KMS-11 (cell line): ENCODE measurements at regions not wholly inside any gene's neighbourhood (a gene's known extent, or its start where the extent isn't known, plus 50 kb on each side); places are given as distances from the start of the nearest gene placed in this dataset.

Source experiments
- H2AFZ ChIP-seq: fragments of 200-600 bp; sonication (generic); 2 replicates; pipeline ENCODE4 v1.6.1; 2016; ENCODE audit warnings: antibody characterized with exemption, mixed run types, low read depth
- H3K27ac ChIP-seq: fragments of 200-600 bp; sonication (generic); 2 replicates; pipeline ENCODE4 v1.6.1; 2016; ENCODE audit warnings: mild to moderate bottlenecking, mixed run types
- H3K27me3 ChIP-seq: fragments of 200-600 bp; sonication (generic); 2 replicates; pipeline ENCODE4 v1.6.1; 2017; ENCODE audit warnings: mild to moderate bottlenecking, low read depth, mixed run types, moderate library complexity; ENCODE audit not compliant: insufficient read depth
- H3K36me3 ChIP-seq: fragments of 200-600 bp; sonication (generic); 2 replicates; pipeline ENCODE4 v1.6.1; 2017; ENCODE audit warnings: mild to moderate bottlenecking, mixed run types; ENCODE audit not compliant: insufficient read depth
- H3K4me1 ChIP-seq: fragments of 200-600 bp; sonication (generic); 2 replicates; pipeline ENCODE4 v1.6.1; 2016; ENCODE audit warnings: mild to moderate bottlenecking, low read depth, mixed run types; ENCODE audit not compliant: poor library complexity, severe bottlenecking
- H3K4me2 ChIP-seq: fragments of 200-600 bp; sonication (generic); 2 replicates; pipeline ENCODE4 v1.7.0; 2016; ENCODE audit warnings: mild to moderate bottlenecking, mixed run types
- H3K4me3 ChIP-seq: fragments of 200-600 bp; sonication (generic); IDR thresholded peaks from 2 replicates; pipeline ENCODE4 v1.6.1; 2017; ENCODE audit warnings: low read depth, low read length, mixed read lengths; ENCODE audit not compliant: insufficient read depth
- H3K79me2 ChIP-seq: fragments of 200-600 bp; sonication (generic); 2 replicates; pipeline ENCODE4 v1.6.1; 2016; ENCODE audit warnings: low read depth, mixed run types; ENCODE audit not compliant: insufficient read depth
- H3K9ac ChIP-seq: fragments of 200-600 bp; sonication (generic); 2 replicates; pipeline ENCODE4 v1.6.1; 2016; ENCODE audit warnings: mild to moderate bottlenecking, mixed run types
- H4K20me1 ChIP-seq: fragments of 200-600 bp; sonication (generic); 2 replicates; pipeline ENCODE4 v1.6.1; 2016; ENCODE audit warnings: mild to moderate bottlenecking, mixed run types; ENCODE audit not compliant: insufficient read depth
- TF ChIP-seq, protein P1 (sequence below): fragments of 200-600 bp; sonication (generic); conservative IDR thresholded peaks from 2 replicates; pipeline ENCODE4 v1.6.1; 2017; ENCODE audit warnings: low read depth, mild to moderate bottlenecking, antibody characterized with exemption, low read length, moderate library complexity, mixed read lengths

GRCh38 chr11:104572279-104572678 lies 326.0 kb downstream of the CASP12 start:
- TF ChIP-seq, protein P1, sequence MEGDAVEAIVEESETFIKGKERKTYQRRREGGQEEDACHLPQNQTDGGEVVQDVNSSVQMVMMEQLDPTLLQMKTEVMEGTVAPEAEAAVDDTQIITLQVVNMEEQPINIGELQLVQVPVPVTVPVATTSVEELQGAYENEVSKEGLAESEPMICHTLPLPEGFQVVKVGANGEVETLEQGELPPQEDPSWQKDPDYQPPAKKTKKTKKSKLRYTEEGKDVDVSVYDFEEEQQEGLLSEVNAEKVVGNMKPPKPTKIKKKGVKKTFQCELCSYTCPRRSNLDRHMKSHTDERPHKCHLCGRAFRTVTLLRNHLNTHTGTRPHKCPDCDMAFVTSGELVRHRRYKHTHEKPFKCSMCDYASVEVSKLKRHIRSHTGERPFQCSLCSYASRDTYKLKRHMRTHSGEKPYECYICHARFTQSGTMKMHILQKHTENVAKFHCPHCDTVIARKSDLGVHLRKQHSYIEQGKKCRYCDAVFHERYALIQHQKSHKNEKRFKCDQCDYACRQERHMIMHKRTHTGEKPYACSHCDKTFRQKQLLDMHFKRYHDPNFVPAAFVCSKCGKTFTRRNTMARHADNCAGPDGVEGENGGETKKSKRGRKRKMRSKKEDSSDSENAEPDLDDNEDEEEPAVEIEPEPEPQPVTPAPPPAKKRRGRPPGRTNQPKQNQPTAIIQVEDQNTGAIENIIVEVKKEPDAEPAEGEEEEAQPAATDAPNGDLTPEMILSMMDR: no peak
- no peak overlapping the region for H3K4me2 ChIP-seq

GRCh38 chr11:104570078-104570701 lies 328.1 kb downstream of the CASP12 start:
- Histone ChIP-seq H3K27ac (no peak overlapping the region), H2AFZ (no peak overlapping the region), H4K20me1 (no peaks in the 10 kb centered on the region), H3K4me2 (no peak overlapping the region), H3K4me1 (no peaks in the 10 kb centered on the region), H3K4me3 (no peak overlapping the region), H3K79me2 (no peaks in the 10 kb centered on the region), H3K9ac (no peak overlapping the region), H3K27me3 (no peaks in the 10 kb centered on the region), H3K36me3 (no peaks in the 10 kb centered on the region)
- TF ChIP-seq, protein P1: no peak

More at GRCh38 chr11:104572279-104572678, 326.0 kb downstream of the CASP12 start:
- Histone ChIP-seq H3K79me2 (no peaks in the 10 kb centered on the region), H3K9ac (no peak overlapping the region), H3K27me3 (no peaks in the 10 kb centered on the region), H3K27ac (no peak overlapping the region), H3K36me3 (no peaks in the 10 kb centered on the region), H2AFZ (no peak overlapping the region), H3K4me3 (no peak overlapping the region), H4K20me1 (no peaks in the 10 kb centered on the region), H3K4me1 (no peaks in the 10 kb centered on the region)

- H3K4me1 ChIP-seq: no peaks in the 10 kb centered on the region
- no peaks in the 10 kb centered on the region for H3K79me2 ChIP-seq
- no peaks in the 10 kb centered on the region for H3K27me3 ChIP-seq
- no peak overlapping the region for H3K9ac ChIP-seq
- H3K4me2 ChIP-seq: no peak overlapping the region
- H3K36me3 ChIP-seq: no peaks in the 10 kb centered on the region
- TF ChIP-seq, protein P1: no peak
- no peak overlapping the region for H3K27ac ChIP-seq
- H4K20me1 ChIP-seq: no peaks in the 10 kb centered on the region
- H3K4me3 ChIP-seq: no peak overlapping the region
- H2AFZ ChIP-seq: no peak overlapping the region
These were observed 332.7 kb downstream of the CASP12 start for GRCh38 chr11:104565583-104565961.

DNA sequence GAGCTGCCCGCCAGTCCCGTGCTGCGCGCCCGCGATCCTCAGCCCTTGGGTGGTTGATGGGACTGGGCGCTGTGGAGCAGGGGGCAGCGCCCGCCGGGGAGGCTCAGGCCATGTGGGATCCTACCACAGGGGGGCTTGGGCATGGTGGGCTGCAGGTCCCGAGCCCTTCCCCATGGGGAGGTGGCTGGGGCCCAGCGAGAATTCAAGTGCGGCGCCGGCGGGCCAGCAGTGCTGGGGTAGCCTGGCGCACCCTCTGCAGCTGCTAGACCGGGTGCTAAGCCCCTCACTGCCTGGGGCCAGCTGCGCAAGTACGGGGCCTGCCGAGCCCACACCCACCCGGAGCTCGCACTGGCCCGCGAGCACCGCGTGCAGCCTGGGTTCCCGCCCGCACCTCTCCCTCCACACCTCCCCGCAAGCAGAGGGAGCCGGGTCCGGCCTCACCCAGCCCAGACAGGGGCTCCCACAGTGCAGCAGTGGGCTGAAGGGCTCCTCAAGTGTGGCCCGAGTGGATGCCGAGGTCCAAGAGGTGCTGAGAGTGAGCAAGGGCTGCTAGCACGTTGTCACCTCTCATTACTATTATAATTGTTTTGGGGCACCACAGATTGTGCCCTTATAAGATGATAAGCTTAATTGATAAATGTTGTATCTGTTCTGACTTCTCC lies 333.2 kb downstream of the CASP12 start:
- no peaks in the 10 kb centered on the region for H3K4me1 ChIP-seq
- H3K4me3 ChIP-seq: no peak overlapping the region
- no peaks in the 10 kb centered on the region for H4K20me1 ChIP-seq
- H3K27ac ChIP-seq: no peak overlapping the region
- H3K79me2 ChIP-seq: no peaks in the 10 kb centered on the region
- H3K4me2 ChIP-seq: no peak overlapping the region
- no peak overlapping the region for H3K9ac ChIP-seq
- TF ChIP-seq, protein P1: no peak
- H3K36me3 ChIP-seq: no peaks in the 10 kb centered on the region
- no peaks in the 10 kb centered on the region for H3K27me3 ChIP-seq
- H2AFZ ChIP-seq: no peak overlapping the region
